Bronchial epithelial cell (primary cell): ENCODE measurements at regions not wholly inside any gene's neighbourhood (a gene's known extent, or its start where the extent isn't known, plus 50 kb on each side); places are given as distances from the start of the nearest gene placed in this dataset.

ENCODE experiments used
- DNase-seq: peaks from one replicate; pipeline ENCODE4 v3.0.0-alpha.2; 2010; ENCODE audit warnings: low read depth
- FAIRE-seq: peaks from 2 replicates; lab custom pipeline; 2011; peaks lifted over from hg19 to GRCh38; lab: Jason Lieb, UNC
- H3K27me3 ChIP-seq: 2 replicates; pipeline ENCODE4 v1.5.1; 2011; ENCODE audit warnings: low read length; ENCODE audit not compliant: control insufficient read depth, insufficient read depth
- H3K36me3 ChIP-seq: 2 replicates; pipeline ENCODE4 v1.5.1; 2011; ENCODE audit warnings: low read length; ENCODE audit not compliant: control insufficient read depth, insufficient read depth
- H3K4me3 ChIP-seq: 2 replicates; pipeline ENCODE4 v1.5.1; 2011; ENCODE audit warnings: mild to moderate bottlenecking, low read depth, low read length, control low read depth
- CTCF ChIP-seq: IDR thresholded peaks from 2 replicates; pipeline ENCODE4 v1.5.1; 2011; ENCODE audit warnings: mild to moderate bottlenecking, moderate library complexity, low read length, control low read depth, inconsistent platforms; ENCODE audit not compliant: insufficient read depth, severe bottlenecking

GRCh38 chr6:144619966-144620365, 334.8 kb downstream of the UTRN start:
- Histone ChIP-seq H3K27me3 (no peaks in the 10 kb centered on the region), H3K36me3 (no peaks in the 10 kb centered on the region), H3K4me3 (no peak overlapping the region)
- no peak for TF ChIP-seq CTCF
- no peak for DNase-seq
- no peak for FAIRE-seq

GRCh38 chr6:144621332-144621731, 336.2 kb downstream of the UTRN start:
- TF ChIP-seq CTCF = no peak
- Histone ChIP-seq H3K27me3 (no peaks in the 10 kb centered on the region), H3K4me3 (no peak overlapping the region), H3K36me3 (no peaks in the 10 kb centered on the region)
- no peak for FAIRE-seq
- DNase-seq = no peak

- DNase-seq = no peak
- H3K4me3 ChIP-seq = no peak overlapping the region
- no peaks in the 10 kb centered on the region for H3K36me3 ChIP-seq
- no peaks in the 10 kb centered on the region for H3K27me3 ChIP-seq
- no peak for TF ChIP-seq CTCF
- no peak for FAIRE-seq
Measured at GRCh38 chr6:144624246-144624645, 339.1 kb downstream of the UTRN start.

GRCh38 chr6:144624716-144625115, 339.6 kb downstream of the UTRN start:
- no peak for FAIRE-seq
- DNase-seq = no peak
- TF ChIP-seq CTCF = no peak
- no peaks in the 10 kb centered on the region for H3K27me3 ChIP-seq
- H3K36me3 ChIP-seq = no peaks in the 10 kb centered on the region
- H3K4me3 ChIP-seq = no peak overlapping the region

- DNase-seq (no peak), FAIRE-seq (no peak)
- Histone ChIP-seq H3K27me3 (no peaks in the 10 kb centered on the region), H3K36me3 (no peaks in the 10 kb centered on the region), H3K4me3 (no peak overlapping the region)
- no peak for TF ChIP-seq CTCF
Measured at GRCh38 chr6:144630857-144631256, 345.7 kb downstream of the UTRN start.

- no peaks in the 10 kb centered on the region for H3K27me3 ChIP-seq
- no peaks in the 10 kb centered on the region for H3K36me3 ChIP-seq
- TF ChIP-seq CTCF = no peak
- FAIRE-seq (no peak), DNase-seq (no peak)
- H3K4me3 ChIP-seq = no peak overlapping the region
Measured at GRCh38 chr6:144632266-144632665, 347.1 kb downstream of the UTRN start.
